GM12892 (cell line): ENCODE measurements at regions not wholly inside any gene's neighbourhood (a gene's known extent, or its start where the extent isn't known, plus 50 kb on each side); places are given as distances from the start of the nearest gene placed in this dataset.

Experiments
- POLR2A ChIP-seq: IDR thresholded peaks from 2 replicates; pipeline ENCODE4 v1.6.1; 2011; ENCODE audit warnings: low read depth, low read length, control low read depth
- POLR2AphosphoS5 ChIP-seq: IDR thresholded peaks from 2 replicates; pipeline ENCODE4 v1.6.1; 2011; ENCODE audit warnings: low read depth, low read length, control low read depth

- no peak for TF ChIP-seq POLR2A
- no peak for TF ChIP-seq POLR2AphosphoS5
Observed at GRCh38 chr4:108431986-108432385, 188.4 kb upstream of the RPL34 start.
